BE2C (cell line): ENCODE measurements at regions not wholly inside any gene's neighbourhood (a gene's known extent, or its start where the extent isn't known, plus 50 kb on each side); places are given as distances from the start of the nearest gene placed in this dataset.

Source experiments
- DNase-seq: peaks from one replicate; pipeline ENCODE4 v3.0.0-alpha.2; 2020
- H3K27me3 ChIP-seq: fragments of 250-450 bp; sonication (Bioruptor Pico); 2 replicates; pipeline ENCODE4 v1.5.1; 2020; ENCODE audit warnings: mild to moderate bottlenecking
- H3K36me3 ChIP-seq: fragments of 250-450 bp; sonication (Bioruptor Pico); 2 replicates; pipeline ENCODE4 v1.5.1; 2020; ENCODE audit warnings: mild to moderate bottlenecking
- H3K4me1 ChIP-seq: fragments of 250-450 bp; sonication (Bioruptor Pico); 2 replicates; pipeline ENCODE4 v1.5.1; 2020
- H3K4me3 ChIP-seq: 2 replicates; pipeline ENCODE4 v1.5.1; 2011; ENCODE audit warnings: low read depth, low read length
- H3K9me3 ChIP-seq: fragments of 250-450 bp; sonication (Bioruptor Pico); 2 replicates; pipeline ENCODE4 v1.5.1; 2020
- CTCF ChIP-seq: IDR thresholded peaks from 2 replicates; pipeline ENCODE4 v1.5.1; 2012; ENCODE audit warnings: mild to moderate bottlenecking, low read depth, low read length

- Histone ChIP-seq H3K36me3 (no peaks in the 10 kb centered on the region), H3K27me3 (no peaks in the 10 kb centered on the region), H3K9me3 (no peaks in the 10 kb centered on the region), H3K4me3 (no peak overlapping the region), H3K4me1 (no peaks in the 10 kb centered on the region)
- no peak for TF ChIP-seq CTCF
- DNase-seq, result no peak
Observed at GRCh38 chr11:128196235-128196634, 391.1 kb downstream of the ETS1 start.

- H3K27me3 ChIP-seq, result no peaks in the 10 kb centered on the region
- no peak for DNase-seq
- no peak overlapping the region for H3K4me3 ChIP-seq
- no peak for TF ChIP-seq CTCF
- H3K9me3 ChIP-seq, result no peaks in the 10 kb centered on the region
- H3K4me1 ChIP-seq, result no peaks in the 10 kb centered on the region
- no peaks in the 10 kb centered on the region for H3K36me3 ChIP-seq
Observed at GRCh38 chr11:128195756-128196155, 391.6 kb downstream of the ETS1 start.

GRCh38 chr11:128195057-128195751, 392.2 kb downstream of the ETS1 start:
- DNase-seq, result no peak
- no peak overlapping the region for H3K4me3 ChIP-seq
- TF ChIP-seq CTCF, result no peak
- no peaks in the 10 kb centered on the region for H3K9me3 ChIP-seq
- no peaks in the 10 kb centered on the region for H3K27me3 ChIP-seq
- H3K4me1 ChIP-seq, result no peaks in the 10 kb centered on the region
- no peaks in the 10 kb centered on the region for H3K36me3 ChIP-seq

- H3K9me3 ChIP-seq, result no peaks in the 10 kb centered on the region
- no peak overlapping the region for H3K4me3 ChIP-seq
- H3K27me3 ChIP-seq, result no peaks in the 10 kb centered on the region
- DNase-seq, result no peak
- H3K36me3 ChIP-seq, result no peaks in the 10 kb centered on the region
- H3K4me1 ChIP-seq, result no peaks in the 10 kb centered on the region
- TF ChIP-seq CTCF, result no peak
Observed at GRCh38 chr11:128194216-128194615, 393.1 kb downstream of the ETS1 start.

- Histone ChIP-seq H3K36me3 (no peaks in the 10 kb centered on the region), H3K27me3 (no peaks in the 10 kb centered on the region), H3K4me3 (no peak overlapping the region), H3K9me3 (no peaks in the 10 kb centered on the region), H3K4me1 (no peaks in the 10 kb centered on the region)
- no peak for TF ChIP-seq CTCF
- no peak for DNase-seq
Observed at GRCh38 chr11:128193615-128194014, 393.7 kb downstream of the ETS1 start.

GRCh38 chr11:128190312-128190711, 397.0 kb downstream of the ETS1 start:
- no peak for TF ChIP-seq CTCF
- DNase-seq, result no peak
- Histone ChIP-seq H3K9me3 (no peaks in the 10 kb centered on the region), H3K27me3 (no peaks in the 10 kb centered on the region), H3K4me1 (no peaks in the 10 kb centered on the region), H3K36me3 (no peaks in the 10 kb centered on the region), H3K4me3 (no peak overlapping the region)
